GM23338 (cell line): ENCODE measurements at regions not wholly inside any gene's neighbourhood (a gene's known extent, or its start where the extent isn't known, plus 50 kb on each side); places are given as distances from the start of the nearest gene placed in this dataset.

ENCODE experiments used
- ATAC-seq: fragments of 200-7000 bp; cut with Tn5 transposase; 3 replicates; pipeline ENCODE4 v1.9.1; 2020
- DNase-seq: peaks from one replicate; pipeline ENCODE4 v3.0.0-alpha.2; 2015; ENCODE audit warnings: low spot score
- H2AFZ ChIP-seq: fragments of 200-600 bp; sonication (generic); 2 replicates; pipeline ENCODE4 v1.8.0; 2016; ENCODE audit warnings: antibody characterized with exemption, mild to moderate bottlenecking, moderate library complexity
- H3F3A ChIP-seq: fragments of 200-600 bp; sonication (generic); replicated peaks from 2 replicates; pipeline ENCODE4 v1.8.0; 2017; ENCODE audit warnings: antibody characterized with exemption, mixed run types, low read depth
- H3K27ac ChIP-seq: fragments of 200-600 bp; sonication (generic); 2 replicates; pipeline ENCODE4 v1.6.1; 2016; ENCODE audit warnings: low read depth
- H3K27me3 ChIP-seq: fragments of 200-600 bp; sonication (generic); 2 replicates; pipeline ENCODE4 v1.8.0; 2016; ENCODE audit warnings: mild to moderate bottlenecking, mixed run types, moderate library complexity; ENCODE audit not compliant: insufficient read depth
- H3K36me3 ChIP-seq: fragments of 200-600 bp; sonication (generic); 2 replicates; pipeline ENCODE4 v1.8.0; 2016; ENCODE audit warnings: mild to moderate bottlenecking; ENCODE audit not compliant: insufficient read depth
- H3K4me1 ChIP-seq: fragments of 200-600 bp; sonication (generic); 2 replicates; pipeline ENCODE4 v1.8.0; 2016; ENCODE audit warnings: mild to moderate bottlenecking, moderate library complexity; ENCODE audit not compliant: insufficient read depth
- H3K4me2 ChIP-seq: fragments of 200-600 bp; sonication (generic); 2 replicates; pipeline ENCODE4 v1.7.1; 2017; ENCODE audit warnings: mixed run types
- H3K4me3 ChIP-seq: fragments of 200-600 bp; sonication (generic); 2 replicates; pipeline ENCODE4 v1.6.1; 2016; ENCODE audit warnings: mixed run types
- H3K79me2 ChIP-seq: fragments of 200-600 bp; sonication (generic); replicated peaks from 2 replicates; pipeline ENCODE4 v1.8.0; 2017; ENCODE audit warnings: mild to moderate bottlenecking; ENCODE audit not compliant: insufficient read depth
- H3K9me2 ChIP-seq: fragments of 200-600 bp; sonication (generic); 2 replicates; pipeline ENCODE4 v1.8.0; 2017; ENCODE audit not compliant: insufficient read depth
- H4K20me1 ChIP-seq: fragments of 200-600 bp; sonication (generic); replicated peaks from 2 replicates; pipeline ENCODE4 v1.8.0; 2017; ENCODE audit warnings: mild to moderate bottlenecking; ENCODE audit not compliant: insufficient read depth
- H3K27ac Mint-ChIP-seq: 2 replicates; pipeline ENCODE4 v1.8.0; 2020; ENCODE audit warnings: inconsistent platforms, mild to moderate bottlenecking, moderate library complexity, mixed read lengths
- H3K27me3 Mint-ChIP-seq: 3 replicates; pipeline ENCODE4 v1.8.0; 2022; ENCODE audit warnings: low read depth, mild to moderate bottlenecking, moderate library complexity, mixed read lengths, inconsistent platforms; ENCODE audit not compliant: insufficient read depth, poor library complexity
- H3K36me3 Mint-ChIP-seq: 3 replicates; pipeline ENCODE4 v1.8.0; 2021; ENCODE audit warnings: low read depth, mild to moderate bottlenecking, inconsistent platforms, moderate library complexity, mixed read lengths
- H3K4me1 Mint-ChIP-seq: 3 replicates; pipeline ENCODE4 v1.8.0; 2020; ENCODE audit warnings: mild to moderate bottlenecking, inconsistent platforms, mixed read lengths
- H3K4me3 Mint-ChIP-seq: 3 replicates; pipeline ENCODE4 v1.8.0; 2021; ENCODE audit warnings: moderate library complexity, mild to moderate bottlenecking, inconsistent platforms, mixed read lengths
- H3K9me3 Mint-ChIP-seq: 3 replicates; pipeline ENCODE4 v1.8.0; 2020; ENCODE audit warnings: moderate library complexity, mild to moderate bottlenecking, inconsistent platforms, mixed read lengths
- CREB1 ChIP-seq: fragments of 250-450 bp; sonication (Bioruptor Pico); IDR thresholded peaks from 2 replicates; pipeline ENCODE4 v1.5.0; 2020; ENCODE audit warnings: low read depth, mild to moderate bottlenecking, moderate library complexity
- CTCF ChIP-seq, 2 experiments: fragments of 200-600 bp in 1 of 2; sonication (generic) in 1 of 2; conservative IDR thresholded peaks; 2 replicates each; pipeline versions ENCODE4 v1.5.1 to v1.6.1; 2016 to 2017; ENCODE audit warnings: antibody characterized with exemption in 2 of 2, low read depth in 2 of 2, mild to moderate bottlenecking in 2 of 2, moderate library complexity in 1 of 2
- ETS1 ChIP-seq: IDR thresholded peaks from 2 replicates; pipeline ENCODE4 v1.6.1; 2016; ENCODE audit warnings: antibody characterized with exemption
- EZH2 ChIP-seq: fragments of 200-600 bp; sonication (generic); IDR thresholded peaks from one replicate; pipeline ENCODE4 v1.8.0; 2017; ENCODE audit warnings: antibody characterized with exemption, mild to moderate bottlenecking, low read depth; ENCODE audit not compliant: unreplicated experiment
- JUNB ChIP-seq: IDR thresholded peaks from one replicate; pipeline ENCODE4 v1.6.1; 2016; ENCODE audit warnings: antibody characterized with exemption; ENCODE audit not compliant: unreplicated experiment
- NANOG ChIP-seq: IDR thresholded peaks from 2 replicates; pipeline ENCODE4 v1.6.1; 2016; ENCODE audit warnings: antibody characterized with exemption, borderline replicate concordance
- POLR2AphosphoS5 ChIP-seq: IDR thresholded peaks from 2 replicates; pipeline ENCODE4 v1.6.1; 2016; ENCODE audit warnings: antibody characterized with exemption, low read depth
- REST ChIP-seq: IDR thresholded peaks from one replicate; pipeline ENCODE4 v1.6.1; 2018; ENCODE audit warnings: antibody characterized with exemption; ENCODE audit not compliant: unreplicated experiment
- STAT1 ChIP-seq: IDR thresholded peaks from one replicate; pipeline ENCODE4 v1.6.1; 2016; ENCODE audit warnings: antibody characterized with exemption; ENCODE audit not compliant: unreplicated experiment
- ZNF114 ChIP-seq: fragments of 250-450 bp; sonication (Bioruptor Pico); IDR thresholded peaks from 2 replicates; pipeline ENCODE4 v1.5.0; 2020; ENCODE audit warnings: mild to moderate bottlenecking, moderate library complexity
- ZNF331 ChIP-seq: fragments of 250-450 bp; sonication (Bioruptor Pico); IDR thresholded peaks from 2 replicates; pipeline ENCODE4 v1.5.0; 2020; ENCODE audit warnings: low read depth, mild to moderate bottlenecking, moderate library complexity
- ZNF462 ChIP-seq: fragments of 250-450 bp; sonication (Bioruptor Pico); IDR thresholded peaks from 2 replicates; pipeline ENCODE4 v1.5.0; 2020; ENCODE audit warnings: mild to moderate bottlenecking, moderate library complexity

GRCh38 chr1:230534224-230534623 lies 108.1 kb upstream of the COG2 start:
- H3K4me1 Mint-ChIP-seq = peaks cover 2% of the 10 kb centered on the region; the same call in 1 of the 3 replicates
- no peak overlapping the region for H3K4me3 ChIP-seq
- peaks cover 9% of the 10 kb centered on the region for H3K36me3 Mint-ChIP-seq
- H2AFZ ChIP-seq = no peak overlapping the region
- no peaks in the 10 kb centered on the region for H4K20me1 ChIP-seq
- H3K36me3 ChIP-seq = no peaks in the 10 kb centered on the region
- no peaks in the 10 kb centered on the region; the same call in none of the 2 replicates for H3K9me2 ChIP-seq
- no peak overlapping the region for H3K27ac ChIP-seq
- no peak for TF ChIP-seq CTCF (conservative IDR thresholded peaks at IDR 0.05; ENCODE audit: low read depth in 2 of 2)
- no peak for TF ChIP-seq NANOG
- TF ChIP-seq POLR2AphosphoS5 = no peak
- TF ChIP-seq REST = no peak
- no peak for TF ChIP-seq CREB1 (CRISPR knock-in tag)
- no peak for TF ChIP-seq STAT1
- TF ChIP-seq ZNF462 (CRISPR knock-in tag) = no peak
- TF ChIP-seq EZH2 = no peak
- TF ChIP-seq ZNF114 = no peak
- TF ChIP-seq JUNB = no peak
- no peak for TF ChIP-seq ZNF331 (CRISPR knock-in tag)
- TF ChIP-seq ETS1 = no peak
- H3K4me1 ChIP-seq = no peaks in the 10 kb centered on the region
- H3K4me2 ChIP-seq = no peak overlapping the region
- no peak for DNase-seq
- no peak for ATAC-seq
- peaks cover 25% of the 10 kb centered on the region for H3K9me3 Mint-ChIP-seq
- no peaks in the 10 kb centered on the region for H3K27me3 ChIP-seq
- H3K27me3 Mint-ChIP-seq = peaks cover 2% of the 10 kb centered on the region
- no peaks in the 10 kb centered on the region for H3K79me2 ChIP-seq
- no peak overlapping the region for H3K4me3 Mint-ChIP-seq
- H3K27ac Mint-ChIP-seq = no peak overlapping the region
- no peaks in the 10 kb centered on the region for H3F3A ChIP-seq
